DMS79 (cell line): ENCODE measurements at regions not wholly inside any gene's neighbourhood (a gene's known extent, or its start where the extent isn't known, plus 50 kb on each side); places are given as distances from the start of the nearest gene placed in this dataset.
"Not testable (repeated sequence)": the region's sequence is repeated elsewhere in the genome, so short reads cannot be mapped to it uniquely, and the experiment has no call there.

Experiments
- DNase-seq: peaks from one replicate; lab custom pipeline; 2025; lab: John Stamatoyannopoulos, UW

DNA sequence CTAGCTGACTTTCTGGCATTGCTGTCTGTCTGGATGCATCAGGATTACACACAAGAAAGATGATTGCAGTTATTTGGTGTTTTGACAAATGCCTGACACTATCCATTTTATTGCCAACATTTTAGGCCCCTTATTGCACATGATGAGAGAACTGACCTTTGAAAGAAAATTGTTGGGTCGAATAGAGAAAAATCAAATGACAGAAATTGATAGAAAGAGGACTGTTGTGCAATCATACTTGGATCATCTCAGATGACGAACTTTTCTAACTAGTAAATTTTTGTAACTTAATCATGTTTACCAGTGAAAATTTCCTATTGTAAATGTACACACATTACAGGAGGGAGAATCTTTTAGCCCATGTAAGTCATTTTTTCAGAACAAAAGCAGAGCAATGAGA, 251.5 kb upstream of the USP15 start:
- DNase-seq: no peak

GRCh38 chr12:62009445-62009844, 250.8 kb upstream of the USP15 start:
- no peak for DNase-seq

DNA sequence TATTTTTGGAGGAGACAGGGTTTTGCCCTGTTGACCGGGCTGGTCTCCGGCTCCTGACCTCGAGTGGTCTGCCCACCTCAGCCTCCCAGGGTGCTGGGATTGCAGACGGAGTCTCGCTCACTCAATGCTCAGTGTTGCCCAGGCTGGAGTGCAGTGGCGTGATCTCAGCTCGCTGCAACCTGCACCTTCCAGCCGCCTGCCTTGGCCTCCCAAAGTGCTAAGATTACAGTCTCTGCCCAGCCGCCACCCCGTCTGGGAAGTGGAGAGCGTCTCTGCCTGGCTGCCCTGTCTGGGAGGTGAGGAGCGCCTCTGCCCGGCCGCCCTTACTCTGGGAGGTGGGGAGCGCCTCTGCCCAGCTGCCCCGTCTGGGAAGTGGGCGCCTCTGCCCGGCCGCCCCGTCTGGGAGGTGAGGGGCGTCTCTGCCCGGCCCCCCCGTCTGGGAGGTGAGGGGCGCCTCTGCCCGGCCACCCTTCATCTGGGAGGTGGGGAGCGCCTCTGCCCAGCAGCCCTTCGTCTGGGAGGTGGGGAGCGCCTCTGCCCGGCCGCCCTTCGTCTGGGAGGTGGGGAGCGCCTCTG, 249.8 kb upstream of the USP15 start:
- not testable (repeated sequence) for DNase-seq

DNA sequence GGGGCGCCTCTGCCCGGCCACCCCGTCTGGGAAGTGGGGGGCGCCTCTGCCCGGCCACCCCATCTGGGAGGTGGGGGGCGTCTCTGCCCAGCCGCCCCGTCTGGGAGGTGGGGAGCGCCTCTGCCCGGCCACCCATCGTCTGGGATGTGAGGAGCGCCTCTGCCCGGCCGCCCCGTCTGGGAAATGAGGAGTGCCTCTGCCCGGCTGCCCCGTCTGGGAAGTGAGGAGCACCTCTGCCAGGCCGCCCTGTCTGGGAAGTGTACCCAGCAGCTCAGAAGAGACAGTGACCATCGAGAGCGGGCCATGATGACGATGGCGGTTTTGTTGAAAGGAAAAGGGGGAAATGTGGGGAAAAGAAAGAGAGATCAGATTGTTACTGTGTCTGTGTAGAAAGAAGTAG, 249.2 kb upstream of the USP15 start:
- DNase-seq: not testable (repeated sequence)

DNA sequence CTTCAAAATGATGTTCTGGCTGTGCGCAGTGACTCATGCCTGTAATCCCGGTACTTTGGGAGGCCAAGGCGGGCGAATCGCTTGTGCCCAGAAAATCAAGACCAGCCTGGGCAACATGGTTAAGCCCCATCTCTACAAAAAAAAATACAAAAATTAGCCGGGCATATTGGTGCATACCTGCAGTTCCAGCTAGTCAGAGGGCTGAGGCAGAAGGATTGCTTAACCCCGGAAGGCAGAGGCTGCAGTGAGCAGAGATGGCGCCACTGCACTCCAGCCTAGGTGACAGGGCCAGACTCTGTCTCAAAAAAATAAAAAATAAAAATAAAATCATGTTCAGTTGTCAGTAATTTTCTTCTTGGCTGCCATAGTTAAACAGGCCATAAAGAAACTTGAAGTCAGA, 245.9 kb upstream of the USP15 start:
- no peak for DNase-seq

- no peak for DNase-seq
Measured at GRCh38 chr12:62016021-62016420, 244.2 kb upstream of the USP15 start.

- DNase-seq: no peak
Measured at GRCh38 chr12:62021808-62022207, 238.4 kb upstream of the USP15 start.

GRCh38 chr12:62028536-62028935, 231.7 kb upstream of the USP15 start:
- DNase-seq: no peak

DNA sequence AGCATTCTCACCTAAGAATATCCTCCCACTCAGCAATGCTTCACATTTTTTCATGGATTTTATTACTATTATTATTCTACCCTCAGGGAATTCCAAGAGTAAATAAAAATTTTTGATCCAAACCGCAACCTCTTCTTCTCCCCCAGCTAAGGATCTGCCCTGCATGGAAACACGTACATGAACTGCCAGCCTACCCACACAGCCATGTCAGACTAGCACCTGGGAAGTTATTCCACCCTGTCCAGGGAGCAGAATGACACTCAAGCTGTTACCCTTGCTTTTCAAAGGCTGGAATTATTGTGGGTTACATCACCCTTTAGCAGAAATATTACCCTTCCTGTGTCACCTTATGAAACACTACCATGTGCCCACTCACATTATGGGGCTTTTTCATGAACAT, 227.3 kb upstream of the USP15 start:
- DNase-seq: no peak

DNA sequence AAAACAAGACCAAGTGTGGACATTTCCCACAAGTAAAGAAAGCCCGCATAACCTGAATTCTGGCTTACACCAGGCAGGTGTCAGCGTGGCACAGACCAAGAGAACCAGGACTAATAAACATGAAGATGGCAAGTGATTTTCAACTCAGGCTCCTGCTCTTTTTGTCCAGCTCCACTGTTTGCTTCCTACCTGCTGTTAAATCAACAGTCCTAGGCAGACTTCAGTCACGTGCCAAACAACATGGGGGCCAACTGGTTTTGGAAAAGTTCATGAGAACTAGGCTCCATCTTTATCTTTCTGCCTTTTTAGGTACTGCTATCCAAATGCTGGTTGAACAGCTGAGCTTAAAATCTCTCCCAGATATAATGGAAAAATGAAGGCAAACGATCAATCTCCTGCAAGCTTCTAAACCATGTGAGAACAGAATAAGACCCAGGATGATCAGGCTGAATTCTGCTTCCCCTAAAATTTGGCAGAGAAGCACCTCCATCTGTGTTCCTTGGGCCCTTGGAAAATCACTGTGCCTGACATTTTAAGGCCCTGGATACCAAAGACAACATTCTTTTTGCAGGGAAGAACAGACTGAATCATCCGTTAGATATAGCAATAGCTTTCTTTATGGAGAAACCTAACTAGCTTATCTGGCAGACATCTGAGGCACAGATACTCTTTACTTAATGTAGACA, 215.6 kb upstream of the USP15 start:
- no peak for DNase-seq

DNA sequence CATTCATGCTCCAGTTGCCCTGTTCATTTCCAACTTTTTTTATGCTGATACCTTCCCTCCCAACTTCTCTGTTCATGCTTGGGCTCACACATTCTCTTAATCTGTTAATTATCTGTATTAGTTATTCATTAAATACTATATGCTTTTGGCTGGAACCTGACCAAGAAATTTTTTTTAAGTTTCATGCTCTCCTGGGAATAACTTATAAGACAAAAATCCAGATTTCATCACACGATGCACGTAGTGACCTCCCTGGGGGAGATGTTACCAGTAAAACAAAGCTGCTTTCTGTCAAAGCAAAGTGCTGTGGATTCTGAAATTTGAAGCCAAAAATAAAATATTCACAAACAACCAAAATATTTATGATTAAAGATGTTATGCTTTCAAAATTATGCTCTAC, 215.0 kb upstream of the USP15 start:
- no peak for DNase-seq

GRCh38 chr12:62050785-62051184, 209.4 kb upstream of the USP15 start:
- DNase-seq: no peak

DNA sequence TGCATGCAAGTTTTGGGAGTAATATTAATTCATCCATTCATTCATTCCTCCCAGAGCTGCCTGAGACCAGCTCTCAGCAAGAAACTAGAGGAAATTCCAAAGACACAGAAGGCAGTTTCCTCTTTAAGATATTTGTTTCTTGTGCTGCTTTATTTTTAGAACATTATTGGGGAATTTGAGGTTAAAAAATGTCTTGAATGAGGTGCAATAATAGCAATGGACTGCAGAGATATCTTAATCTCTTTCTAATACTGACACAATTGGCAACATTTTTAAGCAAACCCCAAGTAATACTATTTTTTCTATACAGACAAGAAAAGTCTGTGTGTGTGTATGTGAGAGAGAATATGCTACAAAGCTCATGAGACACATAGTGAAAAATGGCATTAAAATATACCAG, 190.2 kb upstream of the USP15 start:
- no peak for DNase-seq

- DNase-seq: not testable (repeated sequence)
Measured at GRCh38 chr12:62073236-62073635, 187.0 kb upstream of the USP15 start.

DNA sequence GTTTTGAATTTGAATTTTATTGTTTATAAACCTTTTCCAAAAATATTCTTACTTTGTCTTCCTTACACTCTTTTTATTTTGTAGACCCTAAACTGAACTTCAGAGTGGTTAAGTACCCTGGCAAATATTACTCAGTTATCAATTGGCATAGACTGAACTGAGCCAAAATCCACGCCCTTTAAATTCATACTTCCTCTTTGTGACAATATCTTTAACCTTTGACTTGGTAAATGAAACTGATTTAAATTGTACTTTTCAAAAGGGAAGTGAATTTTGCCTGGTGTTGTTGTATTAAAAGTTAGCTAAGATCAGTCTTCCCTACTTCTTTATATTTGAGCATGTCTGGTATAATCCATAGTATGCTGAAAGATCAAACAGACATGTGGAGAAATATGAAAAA, 184.3 kb upstream of the USP15 start:
- no peak for DNase-seq

GRCh38 chr12:62078020-62078419, 182.2 kb upstream of the USP15 start:
- no peak for DNase-seq

DNA sequence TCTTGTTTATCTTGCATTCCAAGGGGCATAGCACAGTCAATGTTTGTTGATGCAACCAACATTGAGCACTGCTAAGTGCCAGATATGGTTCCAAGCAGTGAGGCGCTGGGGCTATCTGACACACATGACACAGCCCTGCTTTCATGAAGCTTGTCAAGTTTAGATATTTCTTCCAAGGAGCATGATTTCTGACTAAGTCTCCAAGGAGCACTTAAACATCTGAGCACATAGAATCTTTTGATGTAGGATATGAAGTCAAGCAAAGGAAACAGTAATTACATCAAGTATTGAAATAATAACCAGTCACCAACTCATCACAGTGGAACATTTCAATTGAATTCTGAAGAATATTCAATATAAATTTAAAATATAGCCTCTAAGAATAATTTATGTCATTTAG, 177.8 kb upstream of the USP15 start:
- DNase-seq: no peak

GRCh38 chr12:62098132-62098531, 162.1 kb upstream of the USP15 start:
- DNase-seq: no peak

- no peak for DNase-seq
Measured at GRCh38 chr12:62103748-62104147, 156.5 kb upstream of the USP15 start.

DNA sequence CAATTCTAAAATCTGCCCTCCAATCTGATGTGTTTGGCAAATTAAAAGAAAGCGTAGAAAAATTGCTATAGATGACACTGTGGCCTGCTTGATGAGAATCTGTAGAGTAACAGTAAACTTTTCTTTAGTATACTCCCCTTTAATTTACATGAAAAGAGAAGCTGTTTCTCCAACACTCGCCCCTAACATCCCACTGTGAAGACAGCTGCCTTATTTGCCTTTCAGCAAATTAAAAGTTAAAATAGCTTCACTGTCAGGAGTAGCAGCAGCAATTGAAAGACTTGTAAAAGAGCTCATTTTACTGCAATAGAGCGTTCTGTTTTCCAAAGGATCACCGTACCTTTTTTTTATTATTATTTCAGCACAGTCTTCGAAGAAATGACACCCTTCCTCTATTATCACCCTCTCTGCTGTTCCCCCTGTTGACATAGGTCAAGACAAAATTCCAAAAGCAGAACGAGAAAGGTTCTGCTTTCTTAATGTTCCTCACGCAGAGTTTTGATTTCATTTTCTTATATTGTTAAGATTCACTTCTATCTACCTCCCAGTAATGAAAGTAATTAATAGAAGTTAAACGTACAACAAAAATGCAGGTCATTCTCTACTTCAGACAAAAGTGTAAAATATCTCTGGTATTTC, 153.5 kb upstream of the USP15 start:
- no peak for DNase-seq

DNA sequence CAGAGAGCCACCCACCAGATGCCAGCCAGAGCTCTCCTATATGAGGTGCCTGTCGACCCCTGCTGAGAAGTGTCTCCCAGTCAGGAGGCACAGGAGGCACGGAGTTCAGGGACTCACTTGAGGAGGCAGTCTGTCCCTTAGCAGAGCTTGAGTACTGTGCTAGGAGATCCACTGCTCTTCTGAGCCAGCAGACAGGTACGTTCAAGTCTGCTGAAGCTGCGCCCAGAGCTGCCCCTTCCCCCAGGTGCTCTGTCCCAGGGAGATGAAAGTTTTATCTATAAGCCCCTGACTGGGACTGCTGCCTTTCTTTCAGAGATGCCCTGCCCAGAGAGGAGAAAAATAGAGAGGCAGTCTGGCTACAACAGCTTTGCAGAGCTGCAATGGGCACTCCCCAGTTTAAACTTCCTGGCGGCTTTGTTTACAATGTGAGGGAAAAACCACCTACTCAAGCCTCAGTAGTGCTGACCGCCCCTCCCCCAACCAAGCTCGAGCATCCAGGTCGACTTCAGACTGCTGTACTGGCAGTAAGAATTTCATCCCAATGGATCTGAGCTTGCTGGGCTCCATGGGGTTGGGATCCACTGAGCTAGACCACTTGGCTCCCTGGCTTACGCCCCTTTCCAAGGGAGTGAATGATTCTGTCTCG, 146.7 kb upstream of the USP15 start:
- no peak for DNase-seq

- no peak for DNase-seq
Measured at GRCh38 chr12:62116986-62117385, 143.2 kb upstream of the USP15 start.

DNA sequence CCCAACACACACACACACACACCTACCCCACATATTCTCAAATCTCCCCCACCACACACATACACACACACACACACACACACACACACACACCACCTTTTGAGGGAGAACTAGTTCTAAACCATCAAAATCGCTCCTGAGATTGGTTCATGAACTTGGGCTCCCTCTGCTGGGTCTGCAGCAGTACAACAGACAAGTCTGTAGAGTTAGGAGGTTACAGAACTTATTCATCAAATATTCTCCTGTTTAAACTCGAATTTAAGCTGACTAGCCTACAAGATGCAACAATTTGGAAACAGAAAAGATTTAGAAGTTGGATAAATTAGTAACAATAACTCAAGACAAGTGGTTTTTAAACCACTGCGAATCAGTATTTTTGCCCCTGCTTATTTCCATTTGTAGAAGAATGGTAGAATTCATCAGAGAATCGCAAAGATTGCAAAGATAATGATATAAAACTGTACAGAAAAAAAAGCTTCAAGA, 136.4 kb upstream of the USP15 start:
- no peak for DNase-seq
